ENCODE measurements at regions not wholly inside any gene's neighbourhood (a gene's known extent, or its start where the extent isn't known, plus 50 kb on each side); places are given as distances from the start of the nearest gene placed in this dataset.

- TF ChIP-seq SMC3 (IDR thresholded peaks at IDR 0.05; ENCODE audit: low read depth, low read length): no peak
- no peak for TF ChIP-seq CTCF (IDR thresholded peaks at IDR 0.05)
- TF ChIP-seq RAD21 (IDR thresholded peaks at IDR 0.05; ENCODE audit: low read length): no peak
- TF ChIP-seq POLR2AphosphoS5 (IDR thresholded peaks at IDR 0.05; ENCODE audit: low read depth, low read length): no peak
- TF ChIP-seq EZH2phosphoT487 (IDR thresholded peaks at IDR 0.05; ENCODE audit: borderline replicate concordance, low read depth): no peak
- TF ChIP-seq USF1 (IDR thresholded peaks at IDR 0.05; ENCODE audit: borderline replicate concordance, low read depth): no peak
Observed at GRCh38 chr9:75591972-75592371, 298.5 kb upstream of the PCSK5 start.
